ENCODE measurements at regions not wholly inside any gene's neighbourhood (a gene's known extent, or its start where the extent isn't known, plus 50 kb on each side); places are given as distances from the start of the nearest gene placed in this dataset.

GRCh38 chr15:39127925-39128617 is 452.8 kb upstream of the THBS1 start:
- TF ChIP-seq PATZ1 (CRISPR knock-in tag; IDR thresholded peaks at IDR 0.05; ENCODE audit: borderline replicate concordance): no peak
- no peak for TF ChIP-seq ZC3H10 (CRISPR knock-in tag; IDR thresholded peaks at IDR 0.05)
- TF ChIP-seq ZFP3 (CRISPR knock-in tag; IDR thresholded peaks at IDR 0.05): peak; percentile 40; the same call in 1 of the 2 replicates
- no peak for TF ChIP-seq ZNF565 (CRISPR knock-in tag; conservative IDR thresholded peaks at IDR 0.05; ENCODE audit: low read depth)
- no peak for TF ChIP-seq ZNF70 (CRISPR knock-in tag; IDR thresholded peaks at IDR 0.05)
- no peak; the same call in 1 of the 2 replicates for TF ChIP-seq BACH2 (CRISPR knock-in tag; IDR thresholded peaks at IDR 0.05; ENCODE audit: borderline replicate concordance)
- TF ChIP-seq POU6F1 (CRISPR knock-in tag; IDR thresholded peaks at IDR 0.05; ENCODE audit: borderline replicate concordance, low read depth): 0 out of 2 replicates have a peak, but pooled peaks have one; percentile 32
- no peak for TF ChIP-seq TSHZ2 (CRISPR knock-in tag; IDR thresholded peaks at IDR 0.05)
- TF ChIP-seq CSRNP3 (CRISPR knock-in tag; IDR thresholded peaks at IDR 0.05): no peak
- 0 out of 2 replicates have a peak, but pooled peaks have one; percentile 28 for TF ChIP-seq SNAI2 (CRISPR knock-in tag; IDR thresholded peaks at IDR 0.05)
- 0 out of 2 replicates have a peak, but pooled peaks have one; percentile 55 for TF ChIP-seq CSDC2 (CRISPR knock-in tag; IDR thresholded peaks at IDR 0.05)
- no peak for TF ChIP-seq TOX (CRISPR knock-in tag; IDR thresholded peaks at IDR 0.05; ENCODE audit: borderline replicate concordance)
- TF ChIP-seq ISL1 (CRISPR knock-in tag; IDR thresholded peaks at IDR 0.05): peak; percentile 74
- TF ChIP-seq PPARA (CRISPR knock-in tag; IDR thresholded peaks at IDR 0.05; ENCODE audit: borderline replicate concordance): no peak
- no peak for TF ChIP-seq ZFP30 (CRISPR knock-in tag; IDR thresholded peaks at IDR 0.05)
- peak; percentile 90 for ATAC-seq

GRCh38 chr15:39128746-39129145 is 452.1 kb upstream of the THBS1 start:
- no peak for TF ChIP-seq TOX (CRISPR knock-in tag; IDR thresholded peaks at IDR 0.05; ENCODE audit: borderline replicate concordance)
- no peak for TF ChIP-seq CREB5 (CRISPR knock-in tag; IDR thresholded peaks at IDR 0.05; ENCODE audit: low read depth)
- no peak for TF ChIP-seq ISL1 (CRISPR knock-in tag; IDR thresholded peaks at IDR 0.05)
- no peak for TF ChIP-seq RARB (CRISPR knock-in tag; IDR thresholded peaks at IDR 0.05)
- TF ChIP-seq PPARA (CRISPR knock-in tag; IDR thresholded peaks at IDR 0.05; ENCODE audit: borderline replicate concordance): no peak
- no peak for TF ChIP-seq GLIS3 (CRISPR knock-in tag; IDR thresholded peaks at IDR 0.05)
- no peak for TF ChIP-seq ZC3H10 (CRISPR knock-in tag; IDR thresholded peaks at IDR 0.05)
- TF ChIP-seq POU6F1 (CRISPR knock-in tag; IDR thresholded peaks at IDR 0.05; ENCODE audit: borderline replicate concordance, low read depth): no peak
- no peak for TF ChIP-seq ZFP3 (CRISPR knock-in tag; IDR thresholded peaks at IDR 0.05)
- TF ChIP-seq ARNTL (CRISPR knock-in tag; IDR thresholded peaks at IDR 0.05; ENCODE audit: borderline replicate concordance, low read depth): no peak
- TF ChIP-seq BACH2 (CRISPR knock-in tag; IDR thresholded peaks at IDR 0.05; ENCODE audit: borderline replicate concordance): no peak
- no peak for TF ChIP-seq ZNF8 (CRISPR knock-in tag; IDR thresholded peaks at IDR 0.05)
- TF ChIP-seq CSRNP3 (CRISPR knock-in tag; IDR thresholded peaks at IDR 0.05): no peak
- no peak for ATAC-seq
